GM20000 (cell line): ENCODE measurements at regions not wholly inside any gene's neighbourhood (a gene's known extent, or its start where the extent isn't known, plus 50 kb on each side); places are given as distances from the start of the nearest gene placed in this dataset.
"Not testable (repeated sequence)": the region's sequence is repeated elsewhere in the genome, so short reads cannot be mapped to it uniquely, and the experiment has no call there.

ENCODE experiments used
- DNase-seq: peaks from one replicate; pipeline ENCODE4 v3.0.0; 2012; ENCODE audit warnings: low spot score
- TF ChIP-seq, protein P1 (sequence below): IDR thresholded peaks from 2 replicates; pipeline ENCODE4 v1.5.1; 2012; ENCODE audit warnings: mild to moderate bottlenecking, control low read depth; ENCODE audit errors: extremely low read depth, missing control alignments

DNA sequence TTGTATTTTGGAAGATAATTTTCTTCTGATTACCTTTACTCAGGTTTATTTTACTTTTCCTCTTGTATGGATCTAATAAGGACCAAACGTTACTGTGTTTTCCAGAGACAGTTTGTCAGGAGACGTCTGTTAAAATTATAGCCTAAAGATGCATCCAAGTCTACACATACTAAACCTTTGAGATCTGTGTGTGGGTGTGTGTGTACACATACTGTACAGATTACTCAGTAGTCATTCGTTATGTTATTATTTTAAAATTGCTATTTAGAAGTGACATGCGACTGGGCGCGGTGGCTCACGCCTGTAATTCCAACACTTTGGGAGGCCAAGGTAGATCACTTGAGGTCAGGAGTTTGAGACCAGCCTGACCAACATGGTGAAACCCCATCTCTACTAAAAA lies 51.6 kb upstream of the CNTLN start:
- no peak for DNase-seq
- TF ChIP-seq, protein P1, sequence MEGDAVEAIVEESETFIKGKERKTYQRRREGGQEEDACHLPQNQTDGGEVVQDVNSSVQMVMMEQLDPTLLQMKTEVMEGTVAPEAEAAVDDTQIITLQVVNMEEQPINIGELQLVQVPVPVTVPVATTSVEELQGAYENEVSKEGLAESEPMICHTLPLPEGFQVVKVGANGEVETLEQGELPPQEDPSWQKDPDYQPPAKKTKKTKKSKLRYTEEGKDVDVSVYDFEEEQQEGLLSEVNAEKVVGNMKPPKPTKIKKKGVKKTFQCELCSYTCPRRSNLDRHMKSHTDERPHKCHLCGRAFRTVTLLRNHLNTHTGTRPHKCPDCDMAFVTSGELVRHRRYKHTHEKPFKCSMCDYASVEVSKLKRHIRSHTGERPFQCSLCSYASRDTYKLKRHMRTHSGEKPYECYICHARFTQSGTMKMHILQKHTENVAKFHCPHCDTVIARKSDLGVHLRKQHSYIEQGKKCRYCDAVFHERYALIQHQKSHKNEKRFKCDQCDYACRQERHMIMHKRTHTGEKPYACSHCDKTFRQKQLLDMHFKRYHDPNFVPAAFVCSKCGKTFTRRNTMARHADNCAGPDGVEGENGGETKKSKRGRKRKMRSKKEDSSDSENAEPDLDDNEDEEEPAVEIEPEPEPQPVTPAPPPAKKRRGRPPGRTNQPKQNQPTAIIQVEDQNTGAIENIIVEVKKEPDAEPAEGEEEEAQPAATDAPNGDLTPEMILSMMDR = no peak

DNA sequence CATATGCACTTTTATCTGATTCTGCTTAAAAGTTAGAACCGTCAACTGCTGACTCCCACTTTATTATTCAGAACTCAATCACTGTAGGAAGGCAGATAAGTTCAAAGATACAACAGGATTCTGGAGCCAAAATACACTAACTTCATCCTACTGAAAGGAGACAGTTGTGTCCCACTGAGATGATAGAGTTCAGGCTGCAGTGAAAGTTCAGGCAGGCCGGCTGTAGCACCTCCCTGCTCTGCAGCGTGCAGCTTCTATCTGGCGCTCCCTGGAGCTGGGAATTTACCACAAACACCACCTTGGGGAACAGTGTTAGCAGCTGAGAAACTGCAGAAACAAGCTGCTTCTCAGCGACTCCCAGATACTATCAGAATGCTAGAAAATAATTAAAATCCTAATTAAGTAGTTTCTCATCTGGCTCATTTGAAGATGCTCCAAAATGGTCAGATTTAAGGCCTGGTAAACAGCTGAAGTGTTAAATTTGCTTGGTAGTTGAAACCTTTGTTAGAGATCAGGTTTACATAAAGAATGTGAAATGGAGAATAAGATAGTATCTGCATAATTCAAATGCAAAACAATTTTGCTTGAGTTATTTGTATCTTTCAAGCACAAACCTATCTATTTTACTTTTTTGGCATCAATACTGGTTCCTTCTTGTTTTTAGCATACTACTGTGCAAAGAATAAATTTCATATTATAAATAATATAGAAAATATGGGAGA lies 52.3 kb upstream of the CNTLN start:
- no peak for DNase-seq
- TF ChIP-seq, protein P1 = no peak

DNA sequence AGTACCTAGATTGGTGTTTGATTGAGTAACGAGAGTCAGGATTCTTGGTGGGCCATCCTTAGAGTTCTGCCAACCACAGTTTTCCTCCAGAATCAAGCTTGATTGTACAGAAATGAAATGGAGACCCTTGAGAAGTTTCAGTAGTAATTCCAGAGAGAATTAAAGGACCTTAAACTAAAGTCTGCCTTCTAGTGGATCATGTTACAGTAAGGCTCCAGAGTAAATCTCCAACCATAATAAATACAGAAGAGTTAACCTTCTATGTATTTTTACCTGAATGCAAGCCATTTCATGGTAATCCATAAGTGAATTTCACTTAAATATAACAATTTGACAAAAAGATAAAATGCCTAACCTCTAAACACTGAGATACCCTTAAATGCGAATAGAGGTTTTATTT lies 53.0 kb upstream of the CNTLN start:
- DNase-seq = no peak
- TF ChIP-seq, protein P1 = no peak

DNA sequence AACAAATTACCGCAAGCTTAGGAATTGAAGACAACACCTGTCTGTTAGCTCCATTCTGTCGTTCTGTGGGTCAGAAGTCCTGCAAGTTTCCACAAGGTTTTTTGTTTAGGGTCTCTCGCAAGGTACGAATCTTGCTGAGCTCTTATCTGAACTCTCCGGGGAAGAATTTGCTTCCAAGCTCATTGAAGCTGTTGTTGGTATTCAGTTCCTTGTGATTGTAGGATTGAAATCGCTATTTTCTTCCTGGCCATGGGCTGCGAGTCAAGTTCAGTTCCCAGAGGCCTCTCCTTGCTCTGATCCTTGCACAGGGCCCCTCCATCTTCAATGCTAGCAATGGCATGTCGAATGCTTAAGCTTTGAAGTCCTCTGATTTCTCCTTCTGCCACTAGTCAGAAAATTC lies 53.5 kb upstream of the CNTLN start:
- DNase-seq = no peak
- TF ChIP-seq, protein P1 = no peak

DNA sequence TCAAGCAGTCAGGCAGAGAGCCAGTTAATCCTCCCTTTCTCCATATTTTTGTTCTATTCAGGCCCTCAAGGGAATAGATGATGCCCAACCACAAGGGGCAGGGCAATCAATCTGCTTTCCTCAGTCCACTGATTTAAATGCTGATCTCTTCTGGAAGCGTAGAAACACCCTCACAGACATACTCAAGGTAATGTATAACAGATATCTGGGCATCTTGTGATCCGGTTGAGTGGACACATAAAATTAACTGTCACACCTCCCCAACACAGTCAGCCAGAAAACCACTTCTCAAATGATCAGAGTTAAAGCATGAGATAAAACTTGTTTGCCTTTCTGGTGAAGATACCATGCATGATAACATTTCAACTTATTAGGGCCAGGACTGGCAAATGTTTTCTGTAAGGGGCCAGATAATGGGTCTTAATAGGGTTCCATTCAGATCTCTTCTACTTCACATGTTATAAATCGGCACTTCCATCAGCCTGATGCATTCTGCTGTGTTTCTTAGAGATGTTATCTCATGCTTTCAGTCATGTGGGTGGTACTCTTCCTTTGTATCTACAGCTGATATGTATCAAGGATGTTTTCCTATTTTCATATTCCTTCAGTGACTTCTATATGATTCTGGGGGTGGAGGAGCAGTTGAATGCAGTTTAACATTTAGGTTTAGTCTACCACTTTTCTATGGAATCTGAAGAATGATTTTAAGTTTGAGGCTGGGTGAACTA lies 58.9 kb upstream of the CNTLN start:
- no peak for DNase-seq

DNA sequence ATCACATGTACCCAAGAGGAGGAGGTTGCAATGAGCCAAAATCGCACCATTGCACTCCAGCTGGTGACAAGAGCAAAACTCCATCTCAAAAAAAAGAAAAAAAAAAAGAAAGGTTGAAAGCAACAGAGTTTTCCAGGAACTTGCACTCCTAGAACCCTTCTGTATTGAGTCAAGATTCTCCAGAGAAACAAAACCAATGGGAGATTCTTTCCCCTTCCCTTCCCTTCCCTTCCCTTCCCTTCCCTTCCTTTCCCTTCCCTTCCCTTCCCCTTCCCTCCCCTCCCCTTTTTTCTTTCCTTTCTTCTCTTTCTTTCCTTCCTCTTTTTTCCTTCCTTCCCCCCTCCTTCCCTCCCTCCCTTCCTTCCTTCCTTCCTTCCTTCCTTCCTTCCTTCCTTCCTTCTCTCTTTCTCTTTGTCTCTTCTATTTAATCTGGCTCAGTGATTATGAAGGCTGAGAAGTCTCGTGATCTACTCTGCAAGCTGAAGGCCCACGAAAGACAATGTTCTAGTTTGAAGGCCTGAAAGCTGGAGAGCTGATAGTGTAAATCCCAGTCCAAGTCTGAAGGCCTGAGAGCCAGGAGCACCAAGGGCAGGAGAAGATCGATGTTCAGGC lies 59.6 kb upstream of the CNTLN start:
- no peak for DNase-seq
- TF ChIP-seq, protein P1 = no peak

More for the DNA sequence above, 58.9 kb upstream of the CNTLN start:
- TF ChIP-seq, protein P1 = no peak

DNA sequence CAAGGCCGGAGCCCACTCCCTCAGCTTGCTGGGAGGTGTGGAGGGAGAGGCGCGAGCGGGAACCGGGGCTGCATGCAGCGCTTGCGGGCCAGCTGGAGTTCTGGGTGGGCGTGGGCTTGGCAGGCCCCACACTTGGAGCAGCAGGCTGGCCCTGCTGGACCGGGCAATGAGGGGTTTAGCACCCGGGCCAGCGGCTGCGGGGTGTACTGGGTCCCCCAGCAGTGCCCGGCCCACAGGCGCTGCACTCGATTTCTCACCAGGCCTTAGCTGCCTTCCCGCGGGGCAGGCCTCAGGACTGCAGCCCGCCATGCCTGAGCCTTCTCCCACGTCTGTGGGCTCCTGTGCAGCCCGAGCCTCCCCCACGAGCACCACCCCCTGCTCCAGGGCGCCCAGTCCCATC lies 62.3 kb upstream of the CNTLN start:
- DNase-seq = not testable (repeated sequence)
